HepG2 (cell line): ENCODE measurements at regions not wholly inside any gene's neighbourhood (a gene's known extent, or its start where the extent isn't known, plus 50 kb on each side); places are given as distances from the start of the nearest gene placed in this dataset.

Source experiments
- CTCF ChIP-seq: sonication (generic); formaldehyde crosslinking; IDR thresholded peaks from 2 replicates; pipeline ENCODE4 v1.5.0; 2020; ENCODE audit warnings: mild to moderate bottlenecking, missing genetic modification reagents, moderate library complexity
- FOXP4 ChIP-seq: sonication (generic); formaldehyde crosslinking; IDR thresholded peaks from 2 replicates; pipeline ENCODE4 v1.4.0; 2020; ENCODE audit warnings: missing genetic modification reagents
- MYC ChIP-seq: sonication (generic); formaldehyde crosslinking; IDR thresholded peaks from 2 replicates; pipeline ENCODE4 v1.9.0; 2021; ENCODE audit warnings: missing genetic modification reagents, borderline replicate concordance
- PHF8 ChIP-seq: sonication (generic); formaldehyde crosslinking; IDR thresholded peaks from 2 replicates; pipeline ENCODE4 v1.5.0; 2020; ENCODE audit warnings: missing genetic modification reagents
- SRSF9 ChIP-seq: fragments of 200-400 bp; formaldehyde crosslinking; IDR thresholded peaks from 2 replicates; pipeline ENCODE4 v1.6.1; 2018; ENCODE audit warnings: borderline replicate concordance, mild to moderate bottlenecking, low read depth, low read length; ENCODE audit not compliant: insufficient read depth, poor library complexity, severe bottlenecking
- THAP8 ChIP-seq: sonication (generic); formaldehyde crosslinking; IDR thresholded peaks from 2 replicates; pipeline ENCODE4 v1.5.1; 2020; ENCODE audit warnings: missing genetic modification reagents, mild to moderate bottlenecking, borderline replicate concordance
- ZNF512 ChIP-seq: sonication (generic); formaldehyde crosslinking; IDR thresholded peaks from 2 replicates; pipeline ENCODE4 v1.4.0; 2020; ENCODE audit warnings: mild to moderate bottlenecking, missing genetic modification reagents

GRCh38 chr10:130515670-130516069, 379.5 kb downstream of the GLRX3 start:
- TF ChIP-seq MYC (CRISPR knock-in tag) (no peak), SRSF9 (no peak), ZNF512 (CRISPR knock-in tag) (no peak), PHF8 (CRISPR knock-in tag) (no peak), CTCF (CRISPR knock-in tag) (no peak), FOXP4 (CRISPR knock-in tag) (no peak), THAP8 (no peak)
